ENCODE measurements at regions not wholly inside any gene's neighbourhood (a gene's known extent, or its start where the extent isn't known, plus 50 kb on each side); places are given as distances from the start of the nearest gene placed in this dataset.

DNA sequence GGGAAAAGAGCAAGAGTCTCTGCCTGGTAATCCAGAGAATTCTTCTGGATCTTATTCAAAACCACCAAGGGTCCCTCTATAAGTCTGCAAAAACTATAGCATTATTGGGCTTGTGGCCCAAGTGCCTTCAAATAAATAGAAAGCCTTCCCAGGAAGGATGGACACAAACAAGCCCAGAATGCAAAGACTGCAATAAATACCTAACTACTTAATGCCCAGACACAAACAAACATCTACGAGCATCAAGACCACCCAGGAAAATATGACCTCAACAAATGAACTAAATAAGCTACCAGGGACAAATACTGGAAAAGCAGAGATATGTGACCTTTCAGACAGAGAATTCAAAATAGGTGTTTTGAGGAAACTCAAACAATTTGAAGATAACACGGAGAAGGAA, 355.8 kb upstream of the GRAMD2B start:
- TF ChIP-seq GATA3 (IDR thresholded peaks at IDR 0.05; ENCODE audit: borderline replicate concordance): no peak
- no peak for TF ChIP-seq CHD2 (IDR thresholded peaks at IDR 0.05; ENCODE audit: low read length, partially characterized antibody)
- TF ChIP-seq POLR2A (IDR thresholded peaks at IDR 0.05; ENCODE audit: low read length): no peak
- TF ChIP-seq, protein P1, sequence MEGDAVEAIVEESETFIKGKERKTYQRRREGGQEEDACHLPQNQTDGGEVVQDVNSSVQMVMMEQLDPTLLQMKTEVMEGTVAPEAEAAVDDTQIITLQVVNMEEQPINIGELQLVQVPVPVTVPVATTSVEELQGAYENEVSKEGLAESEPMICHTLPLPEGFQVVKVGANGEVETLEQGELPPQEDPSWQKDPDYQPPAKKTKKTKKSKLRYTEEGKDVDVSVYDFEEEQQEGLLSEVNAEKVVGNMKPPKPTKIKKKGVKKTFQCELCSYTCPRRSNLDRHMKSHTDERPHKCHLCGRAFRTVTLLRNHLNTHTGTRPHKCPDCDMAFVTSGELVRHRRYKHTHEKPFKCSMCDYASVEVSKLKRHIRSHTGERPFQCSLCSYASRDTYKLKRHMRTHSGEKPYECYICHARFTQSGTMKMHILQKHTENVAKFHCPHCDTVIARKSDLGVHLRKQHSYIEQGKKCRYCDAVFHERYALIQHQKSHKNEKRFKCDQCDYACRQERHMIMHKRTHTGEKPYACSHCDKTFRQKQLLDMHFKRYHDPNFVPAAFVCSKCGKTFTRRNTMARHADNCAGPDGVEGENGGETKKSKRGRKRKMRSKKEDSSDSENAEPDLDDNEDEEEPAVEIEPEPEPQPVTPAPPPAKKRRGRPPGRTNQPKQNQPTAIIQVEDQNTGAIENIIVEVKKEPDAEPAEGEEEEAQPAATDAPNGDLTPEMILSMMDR (IDR thresholded peaks at IDR 0.05): no peak
